Mesothelial cell of epicardium (in vitro differentiated cells): ENCODE measurements at regions not wholly inside any gene's neighbourhood (a gene's known extent, or its start where the extent isn't known, plus 50 kb on each side); places are given as distances from the start of the nearest gene placed in this dataset.

Experiments used
- DNase-seq, 2 experiments: peaks; one replicate each; pipeline ENCODE4 v3.0.0; 2021; ENCODE audit warnings: low spot score in 2 of 2; ENCODE audit not compliant: unreplicated experiment in 2 of 2
- H3K27ac Mint-ChIP-seq: 2 replicates; pipeline ENCODE4 v1.8.0; 2021; ENCODE audit warnings: mixed read lengths
- H3K27me3 Mint-ChIP-seq: 2 replicates; pipeline ENCODE4 v1.8.0; 2021; ENCODE audit warnings: low read depth, mixed read lengths
- H3K36me3 Mint-ChIP-seq: 2 replicates; pipeline ENCODE4 v1.8.0; 2021; ENCODE audit warnings: mixed read lengths
- H3K4me1 Mint-ChIP-seq: 2 replicates; pipeline ENCODE4 v1.8.0; 2021; ENCODE audit warnings: mixed read lengths
- H3K4me3 Mint-ChIP-seq: 2 replicates; pipeline ENCODE4 v1.8.0; 2021; ENCODE audit warnings: mild to moderate bottlenecking, moderate library complexity, mixed read lengths
- H3K9me3 Mint-ChIP-seq: 2 replicates; pipeline ENCODE4 v1.8.0; 2021; ENCODE audit warnings: mixed read lengths
- TF ChIP-seq, protein P1 (sequence below): fragments of 200-600 bp; sonication (generic); IDR thresholded peaks from one replicate; pipeline ENCODE4 v1.5.0; 2021; ENCODE audit warnings: antibody characterized with exemption; ENCODE audit not compliant: unreplicated experiment

DNA sequence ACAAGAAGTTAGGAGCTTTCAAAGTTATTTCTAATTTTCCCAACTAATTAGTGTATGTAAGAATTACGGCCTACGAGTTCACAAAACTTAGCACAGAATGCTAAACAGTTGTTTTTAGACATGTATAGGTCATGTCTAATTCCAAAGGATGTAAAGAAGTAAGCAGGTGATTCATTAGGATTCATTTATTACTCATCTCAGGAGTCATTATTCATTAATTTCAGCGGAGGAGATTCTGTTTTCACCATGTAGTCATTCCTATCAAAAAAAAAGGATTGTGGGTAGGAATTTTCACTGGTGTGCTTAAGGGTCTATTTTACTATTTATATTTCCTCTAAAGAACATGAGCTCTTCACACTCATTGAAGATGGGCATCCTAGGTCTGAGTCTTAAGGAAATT lies 532.2 kb downstream of the ACTL7B start:
- peaks cover 24% of the 10 kb centered on the region for H3K9me3 Mint-ChIP-seq
- no peak overlapping the region for H3K4me3 Mint-ChIP-seq
- H3K27ac Mint-ChIP-seq = no peak overlapping the region
- peaks cover 3% of the 10 kb centered on the region for H3K36me3 Mint-ChIP-seq
- TF ChIP-seq, protein P1, sequence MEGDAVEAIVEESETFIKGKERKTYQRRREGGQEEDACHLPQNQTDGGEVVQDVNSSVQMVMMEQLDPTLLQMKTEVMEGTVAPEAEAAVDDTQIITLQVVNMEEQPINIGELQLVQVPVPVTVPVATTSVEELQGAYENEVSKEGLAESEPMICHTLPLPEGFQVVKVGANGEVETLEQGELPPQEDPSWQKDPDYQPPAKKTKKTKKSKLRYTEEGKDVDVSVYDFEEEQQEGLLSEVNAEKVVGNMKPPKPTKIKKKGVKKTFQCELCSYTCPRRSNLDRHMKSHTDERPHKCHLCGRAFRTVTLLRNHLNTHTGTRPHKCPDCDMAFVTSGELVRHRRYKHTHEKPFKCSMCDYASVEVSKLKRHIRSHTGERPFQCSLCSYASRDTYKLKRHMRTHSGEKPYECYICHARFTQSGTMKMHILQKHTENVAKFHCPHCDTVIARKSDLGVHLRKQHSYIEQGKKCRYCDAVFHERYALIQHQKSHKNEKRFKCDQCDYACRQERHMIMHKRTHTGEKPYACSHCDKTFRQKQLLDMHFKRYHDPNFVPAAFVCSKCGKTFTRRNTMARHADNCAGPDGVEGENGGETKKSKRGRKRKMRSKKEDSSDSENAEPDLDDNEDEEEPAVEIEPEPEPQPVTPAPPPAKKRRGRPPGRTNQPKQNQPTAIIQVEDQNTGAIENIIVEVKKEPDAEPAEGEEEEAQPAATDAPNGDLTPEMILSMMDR = no peak
- no peaks in the 10 kb centered on the region for H3K27me3 Mint-ChIP-seq
- H3K4me1 Mint-ChIP-seq = no peaks in the 10 kb centered on the region
- DNase-seq = no peak

DNA sequence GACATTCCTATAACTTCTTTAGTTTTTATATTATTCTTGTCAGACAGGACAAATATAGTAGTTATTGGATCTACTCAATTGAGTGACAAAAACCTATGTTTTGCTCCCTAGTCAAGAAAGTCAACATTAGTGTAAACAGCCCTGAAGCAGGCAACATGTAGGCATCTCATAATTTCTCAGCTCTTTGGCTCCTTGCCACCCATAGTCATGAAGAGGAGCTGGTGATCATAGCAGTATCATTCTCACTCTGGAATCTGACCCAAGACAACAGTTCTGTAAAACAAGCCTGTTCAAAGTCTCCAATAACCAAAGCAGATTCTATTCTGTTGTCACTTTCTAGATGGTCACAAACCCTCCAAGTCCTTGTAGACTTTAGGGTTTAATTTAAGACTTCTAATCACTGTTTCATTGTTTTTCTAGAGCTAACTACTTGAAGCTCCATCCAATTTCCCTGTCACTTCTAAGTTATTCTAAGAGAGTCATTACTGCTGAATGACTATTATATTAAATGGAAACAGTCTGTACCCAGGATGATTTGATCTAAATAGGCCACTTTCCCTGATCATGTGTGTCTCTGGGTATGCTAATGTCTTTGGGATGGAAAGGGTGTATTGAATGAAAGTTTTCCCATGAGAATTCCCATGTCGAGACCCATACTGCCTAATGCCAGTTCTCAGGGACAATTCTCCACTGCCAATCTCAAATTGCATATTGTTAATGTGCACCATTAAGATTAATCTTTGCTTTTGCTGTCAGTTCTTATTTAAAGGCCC lies 533.3 kb downstream of the ACTL7B start:
- no peak for DNase-seq
- Mint-ChIP-seq H3K36me3 (peaks cover 3% of the 10 kb centered on the region), H3K27me3 (no peaks in the 10 kb centered on the region), H3K9me3 (peaks cover 12% of the 10 kb centered on the region), H3K27ac (no peak overlapping the region), H3K4me3 (no peak overlapping the region), H3K4me1 (no peaks in the 10 kb centered on the region)
- TF ChIP-seq, protein P1 = no peak

DNA sequence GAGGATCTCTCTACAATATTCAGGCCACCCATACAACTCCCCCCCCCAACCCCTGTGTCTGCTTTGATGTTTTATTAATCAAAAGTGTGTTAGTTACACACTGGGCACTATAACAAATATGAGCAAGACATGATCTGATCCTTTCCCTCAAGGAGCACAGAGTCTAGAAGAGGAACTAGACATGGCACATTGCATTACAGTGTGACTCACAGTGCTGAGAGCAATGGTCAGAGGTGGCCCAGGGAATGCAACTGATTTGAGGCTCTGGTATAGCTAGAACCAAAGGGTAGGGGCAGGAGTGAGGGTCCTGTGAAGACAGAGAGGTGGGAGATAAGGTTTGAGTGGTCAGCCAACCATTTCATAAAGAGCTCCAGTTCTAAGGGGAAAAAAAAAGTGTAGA lies 539.2 kb downstream of the ACTL7B start:
- Mint-ChIP-seq H3K4me1 (no peaks in the 10 kb centered on the region), H3K4me3 (no peak overlapping the region), H3K9me3 (no peaks in the 10 kb centered on the region), H3K27ac (no peak overlapping the region), H3K36me3 (no peaks in the 10 kb centered on the region), H3K27me3 (peaks cover 13% of the 10 kb centered on the region)
- TF ChIP-seq, protein P1 = no peak
- no peak for DNase-seq

DNA sequence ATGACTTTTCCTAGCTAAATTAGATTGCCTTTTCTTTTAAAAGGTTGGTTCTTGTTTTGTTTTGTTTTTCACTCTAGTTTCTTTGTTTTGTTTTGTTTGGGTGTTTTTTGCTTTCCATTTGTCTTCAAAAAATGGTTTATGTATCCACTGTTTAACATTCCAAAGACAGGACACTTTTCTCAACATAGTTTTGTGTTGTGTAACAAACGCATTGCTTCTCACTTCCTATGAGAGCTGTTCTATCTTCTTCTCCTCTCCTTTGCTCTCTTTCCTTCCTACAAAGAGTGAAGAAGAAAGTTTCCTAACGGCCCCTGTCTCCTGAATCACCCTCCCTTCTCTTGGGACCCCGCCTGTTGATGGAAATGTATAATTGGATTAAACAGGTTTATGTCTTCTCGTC lies 539.7 kb downstream of the ACTL7B start:
- H3K4me1 Mint-ChIP-seq = no peaks in the 10 kb centered on the region
- H3K4me3 Mint-ChIP-seq = no peak overlapping the region
- TF ChIP-seq, protein P1 = no peak
- no peaks in the 10 kb centered on the region for H3K9me3 Mint-ChIP-seq
- H3K27ac Mint-ChIP-seq = no peak overlapping the region
- DNase-seq = no peak
- H3K36me3 Mint-ChIP-seq = no peaks in the 10 kb centered on the region
- H3K27me3 Mint-ChIP-seq = peaks cover 17% of the 10 kb centered on the region

DNA sequence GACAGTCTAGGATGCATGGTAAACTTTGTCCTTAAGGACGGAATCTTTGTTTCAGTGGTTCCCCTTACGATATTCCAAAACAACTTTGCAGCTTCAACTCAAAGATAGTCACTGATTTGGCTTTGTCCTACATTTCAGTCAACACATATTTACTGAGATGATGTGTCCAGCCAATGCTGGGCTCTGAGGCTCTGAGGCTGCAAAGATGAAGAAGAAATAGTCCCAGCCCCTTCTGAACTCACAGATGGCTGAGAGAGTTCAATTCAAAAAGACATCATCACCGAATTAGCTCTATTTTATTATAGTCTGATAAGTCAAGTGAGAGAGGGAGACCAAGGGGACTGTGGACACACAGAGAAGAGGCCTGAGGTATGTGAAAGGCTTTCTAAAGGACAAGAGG lies 544.0 kb downstream of the ACTL7B start:
- no peak for DNase-seq
- no peak overlapping the region for H3K4me3 Mint-ChIP-seq
- no peaks in the 10 kb centered on the region for H3K36me3 Mint-ChIP-seq
- H3K27me3 Mint-ChIP-seq = peaks cover 26% of the 10 kb centered on the region
- TF ChIP-seq, protein P1 = no peak
- no peak overlapping the region for H3K27ac Mint-ChIP-seq
- H3K4me1 Mint-ChIP-seq = peaks cover 4% of the 10 kb centered on the region
- H3K9me3 Mint-ChIP-seq = peaks cover 1% of the 10 kb centered on the region
